Neuronal stem cell (in vitro differentiated cells): ENCODE measurements at regions not wholly inside any gene's neighbourhood (a gene's known extent, or its start where the extent isn't known, plus 50 kb on each side); places are given as distances from the start of the nearest gene placed in this dataset.

Experiments used
- DNase-seq: peaks from one replicate; pipeline ENCODE4 v3.0.0-alpha.2; 2013; ENCODE audit warnings: low spot score
- H2AFZ ChIP-seq: one replicate; pipeline ENCODE4 v1.6.1; 2013; ENCODE audit warnings: mild to moderate bottlenecking, low read length, inconsistent platforms
- H2AK5ac ChIP-seq: 2 replicates; pipeline ENCODE4 v1.6.1; 2013; ENCODE audit warnings: low read depth, mild to moderate bottlenecking, inconsistent platforms, low read length, moderate library complexity, mixed read lengths
- H2BK120ac ChIP-seq: 2 replicates; pipeline ENCODE4 v1.6.1; 2013; ENCODE audit warnings: low read depth, mild to moderate bottlenecking, inconsistent platforms, low read length, moderate library complexity, mixed read lengths
- H2BK12ac ChIP-seq: one replicate; pipeline ENCODE4 v1.6.1; 2013; ENCODE audit warnings: low read length, inconsistent platforms
- H2BK15ac ChIP-seq: 2 replicates; pipeline ENCODE4 v1.6.1; 2013; ENCODE audit warnings: mild to moderate bottlenecking, low read length, inconsistent platforms, mixed read lengths
- H2BK5ac ChIP-seq: one replicate; pipeline ENCODE4 v1.6.1; 2013; ENCODE audit warnings: inconsistent platforms, mild to moderate bottlenecking, low read length, moderate library complexity
- H3K14ac ChIP-seq: one replicate; pipeline ENCODE4 v1.6.1; 2013; ENCODE audit warnings: low read length, inconsistent platforms
- H3K18ac ChIP-seq: 2 replicates; pipeline ENCODE4 v1.6.1; 2013; ENCODE audit warnings: low read length, inconsistent platforms
- H3K23ac ChIP-seq: 2 replicates; pipeline ENCODE4 v1.6.1; 2013; ENCODE audit warnings: low read depth, mild to moderate bottlenecking, mixed read lengths, low read length, inconsistent platforms; ENCODE audit not compliant: poor library complexity
- H3K27ac ChIP-seq: replicated peaks from 3 replicates; pipeline ENCODE4 v1.5.1; 2013; ENCODE audit warnings: low read length, inconsistent platforms
- H3K27me3 ChIP-seq, 3 experiments: 2 replicates each; pipeline ENCODE4 v1.6.1; 2013; ENCODE audit warnings: low read length in 3 of 3, mild to moderate bottlenecking in 2 of 3, inconsistent platforms in 1 of 3, low read depth in 1 of 3, mixed read lengths in 1 of 3, moderate library complexity in 1 of 3; ENCODE audit not compliant: control insufficient read depth in 3 of 3, insufficient read depth in 3 of 3
- H3K36me3 ChIP-seq, 2 donors: replicated peaks in 1 of 2; 2 replicates each; pipeline ENCODE4 v1.6.1; 2013; ENCODE audit warnings: low read length in 2 of 2; ENCODE audit not compliant: control insufficient read depth in 2 of 2, insufficient read depth in 2 of 2
- H3K4ac ChIP-seq: 2 replicates; pipeline ENCODE4 v1.6.1; 2013; ENCODE audit warnings: inconsistent platforms, mild to moderate bottlenecking, low read length, moderate library complexity
- H3K4me1 ChIP-seq, 2 donors: 1 replicate in 1 of 2; 2 replicates in 1 of 2; pipeline ENCODE4 v1.6.1; 2013; ENCODE audit warnings: low read length in 2 of 2, low read depth in 1 of 2; ENCODE audit not compliant: control insufficient read depth in 2 of 2, insufficient read depth in 1 of 2
- H3K4me2 ChIP-seq: one replicate; pipeline ENCODE4 v1.6.1; 2013; ENCODE audit warnings: mild to moderate bottlenecking, low read length, inconsistent platforms; ENCODE audit not compliant: insufficient read depth, poor library complexity, severe bottlenecking
- H3K4me3 ChIP-seq, 2 donors: 2 replicates each; pipeline ENCODE4 v1.5.1; 2013; ENCODE audit warnings: low read length in 2 of 2, mild to moderate bottlenecking in 2 of 2, inconsistent platforms in 1 of 2, moderate library complexity in 1 of 2
- H3K79me1 ChIP-seq: one replicate; pipeline ENCODE4 v1.6.1; 2013; ENCODE audit warnings: low read depth, mild to moderate bottlenecking, inconsistent platforms, low read length, moderate library complexity
- H3K9ac ChIP-seq: one replicate; pipeline ENCODE4 v1.6.1; 2013; ENCODE audit warnings: mild to moderate bottlenecking, low read depth, low read length, inconsistent platforms; ENCODE audit not compliant: poor library complexity
- H3K9me3 ChIP-seq, 2 donors: replicated peaks in 1 of 2; 2 replicates each; pipeline versions ENCODE3 to v1.6.1; 2013; ENCODE audit warnings: low read length in 2 of 2, mild to moderate bottlenecking in 2 of 2, inconsistent platforms in 1 of 2, low read depth in 1 of 2, mixed read lengths in 1 of 2, moderate library complexity in 1 of 2; ENCODE audit not compliant: control insufficient read depth in 2 of 2, insufficient read depth in 1 of 2
- H4K8ac ChIP-seq: one replicate; pipeline ENCODE4 v1.6.1; 2013; ENCODE audit warnings: low read depth, mild to moderate bottlenecking, inconsistent platforms, low read length, moderate library complexity
- H4K91ac ChIP-seq: one replicate; pipeline ENCODE4 v1.6.1; 2013; ENCODE audit warnings: low read length, low read depth, mild to moderate bottlenecking, inconsistent platforms; ENCODE audit not compliant: poor library complexity
- WGBS, 2 donors: extraction: QIAGEN DNeasy Blood & Tissue Kit; methylation state at CpG; one replicate each; pipeline ENCODE4 v1.1.7; 2013; ENCODE audit warnings: missing lambda C conversion rate in 2 of 2, mixed read lengths in 1 of 2; ENCODE audit not compliant: insufficient read length in 2 of 2, insufficient replicate concordance in 1 of 2; ENCODE audit errors: extremely low coverage in 2 of 2; 5-methylcytosine and 5-hydroxymethylcytosine counted together

DNA sequence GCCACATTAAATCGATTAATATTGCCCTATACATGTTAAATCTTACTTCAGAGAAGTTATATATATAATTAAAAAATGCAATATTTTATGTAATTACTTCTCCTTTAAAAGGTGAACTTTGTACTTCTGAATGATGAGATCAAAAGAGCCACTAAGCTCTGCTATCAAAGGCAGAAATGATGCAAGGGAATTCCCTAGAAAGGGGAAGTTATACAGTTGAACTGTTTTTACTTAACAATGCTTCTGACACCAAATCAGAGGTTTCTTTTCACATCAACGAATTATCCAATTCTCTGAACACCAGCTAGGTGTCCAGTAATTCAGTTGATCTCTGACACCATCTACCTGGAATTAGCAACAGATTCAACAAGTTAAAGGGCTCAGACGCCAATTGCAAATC lies 319.9 kb upstream of the TSHZ2 start:
- no peak overlapping the region for H2AFZ ChIP-seq
- H4K91ac ChIP-seq = no peak overlapping the region
- H3K27ac ChIP-seq = no peak overlapping the region
- H3K9ac ChIP-seq = no peak overlapping the region
- no peak overlapping the region for H3K4me3 ChIP-seq
- no peaks in the 10 kb centered on the region for H3K9me3 ChIP-seq
- no peak overlapping the region for H2AK5ac ChIP-seq
- H3K23ac ChIP-seq = no peak overlapping the region
- no peak overlapping the region for H3K4me2 ChIP-seq
- DNase-seq = no peak
- H2BK12ac ChIP-seq = no peak overlapping the region
- no peak overlapping the region for H3K4ac ChIP-seq
- no peak overlapping the region for H3K18ac ChIP-seq
- no peaks in the 10 kb centered on the region for H3K36me3 ChIP-seq
- H2BK120ac ChIP-seq = no peak overlapping the region
- no peak overlapping the region for H4K8ac ChIP-seq
- no peak overlapping the region for H2BK5ac ChIP-seq
- no peaks in the 10 kb centered on the region for H3K27me3 ChIP-seq
- no CpG with 5 or more reads among the region's 3 CpGs for WGBS, 2 donors
- no peaks in the 10 kb centered on the region for H3K79me1 ChIP-seq
- no peak overlapping the region for H3K14ac ChIP-seq
- peaks cover 0 to 2% of the 10 kb centered on the region in 2 donors for H3K4me1 ChIP-seq
- no peak overlapping the region for H2BK15ac ChIP-seq

DNA sequence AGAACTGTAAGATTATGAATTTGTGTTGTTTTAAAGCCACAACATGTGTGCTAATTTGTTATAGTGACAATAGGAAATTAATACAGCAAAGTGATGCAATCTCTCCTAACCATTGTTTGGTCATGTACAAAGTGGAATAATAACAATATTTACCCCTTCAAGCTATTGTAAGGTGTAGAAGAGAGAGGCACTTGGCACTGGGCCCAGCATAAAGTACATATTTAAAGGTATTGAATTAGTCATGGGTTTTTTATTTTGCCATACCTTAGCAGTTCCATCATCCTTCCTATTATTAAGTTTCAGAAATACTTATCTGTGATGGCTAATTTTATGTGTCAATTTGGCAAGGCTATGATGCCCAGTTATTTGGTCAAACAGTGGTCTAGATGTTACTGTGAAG lies 322.4 kb upstream of the TSHZ2 start:
- Histone ChIP-seq H2BK120ac (no peak overlapping the region), H3K14ac (no peak overlapping the region), H3K9me3 (no peaks in the 10 kb centered on the region), H3K79me1 (no peaks in the 10 kb centered on the region), H3K27me3 (no peaks in the 10 kb centered on the region), H2BK15ac (no peak overlapping the region), H3K18ac (no peak overlapping the region), H2BK5ac (no peak overlapping the region), H2AFZ (no peak overlapping the region), H3K9ac (no peak overlapping the region), H2BK12ac (no peak overlapping the region), H4K8ac (no peak overlapping the region), H3K4me2 (no peak overlapping the region), H2AK5ac (no peak overlapping the region), H3K4me1 (no peaks in the 10 kb centered on the region), H3K4me3 (no peak overlapping the region), H3K36me3 (no peaks in the 10 kb centered on the region), H3K4ac (no peak overlapping the region), H4K91ac (no peak overlapping the region), H3K23ac (no peak overlapping the region), H3K27ac (no peak overlapping the region)
- no peak for DNase-seq

DNA sequence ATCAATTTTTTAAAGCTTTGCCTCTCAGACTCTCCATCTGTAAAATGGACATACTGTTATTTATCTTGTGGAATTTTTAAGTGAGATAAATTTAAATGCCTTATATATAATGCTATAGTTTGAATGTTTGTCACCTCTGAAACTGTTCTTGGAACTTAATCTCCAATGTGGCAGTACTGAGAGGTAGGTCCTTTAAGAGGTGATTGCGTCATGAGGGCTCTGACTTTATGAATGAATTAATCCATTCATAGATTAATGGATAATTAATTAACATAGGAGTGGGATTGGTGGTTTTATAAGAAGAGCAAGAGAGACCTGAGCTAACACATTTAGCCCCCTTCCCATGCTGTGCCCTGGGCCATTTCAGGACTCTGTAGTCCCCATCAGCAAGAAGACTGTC lies 326.3 kb upstream of the TSHZ2 start:
- H4K91ac ChIP-seq = no peak overlapping the region
- no CpG with 5 or more reads among the region's 1 CpG for WGBS, 2 donors

DNA sequence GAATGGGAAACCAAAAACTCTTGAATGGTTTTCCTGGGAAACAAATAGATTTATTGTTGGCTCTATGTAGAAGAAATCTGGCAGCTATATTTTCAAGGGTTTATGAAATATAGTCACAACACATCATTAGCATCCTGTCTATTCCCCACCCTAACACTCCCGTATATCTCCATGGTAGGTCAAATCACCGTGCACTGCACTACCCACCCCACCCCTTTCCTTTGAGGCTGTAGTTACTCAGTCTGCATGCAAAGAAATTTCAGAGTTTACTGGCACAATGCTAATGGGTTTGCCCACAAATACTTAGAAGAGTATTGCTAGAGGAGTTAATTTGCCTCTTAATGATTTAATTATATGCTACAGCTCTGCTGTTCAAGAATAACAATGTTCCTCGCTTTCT lies 329.1 kb upstream of the TSHZ2 start:
- H4K8ac ChIP-seq = no peak overlapping the region
- WGBS, 2 donors = no CpG with 5 or more reads among the region's 3 CpGs
- H3K4ac ChIP-seq = no peak overlapping the region
- no peak overlapping the region for H2BK12ac ChIP-seq
- no peak overlapping the region for H2BK15ac ChIP-seq
- no peak for DNase-seq
- H2BK5ac ChIP-seq = no peak overlapping the region
- H3K79me1 ChIP-seq = no peaks in the 10 kb centered on the region
- no peaks in the 10 kb centered on the region for H3K9me3 ChIP-seq
- H3K4me1 ChIP-seq = no peaks in the 10 kb centered on the region
- no peak overlapping the region for H3K4me2 ChIP-seq
- no peak overlapping the region for H3K18ac ChIP-seq
- no peak overlapping the region for H2BK120ac ChIP-seq
- H2AFZ ChIP-seq = no peak overlapping the region
- H2AK5ac ChIP-seq = no peak overlapping the region
- H3K14ac ChIP-seq = no peak overlapping the region
- H3K4me3 ChIP-seq = no peak overlapping the region
- H3K27me3 ChIP-seq = no peaks in the 10 kb centered on the region
- no peaks in the 10 kb centered on the region for H3K36me3 ChIP-seq
- H3K9ac ChIP-seq = no peak overlapping the region
- H3K23ac ChIP-seq = no peak overlapping the region
- H4K91ac ChIP-seq = no peak overlapping the region
- no peak overlapping the region for H3K27ac ChIP-seq

More for the DNA sequence above, 326.3 kb upstream of the TSHZ2 start:
- Histone ChIP-seq H3K4ac (no peak overlapping the region), H3K9me3 (no peaks in the 10 kb centered on the region), H3K18ac (no peak overlapping the region), H3K23ac (no peak overlapping the region), H3K4me2 (no peak overlapping the region), H2AK5ac (no peak overlapping the region), H3K14ac (no peak overlapping the region), H3K79me1 (no peaks in the 10 kb centered on the region), H3K27me3 (no peaks in the 10 kb centered on the region), H3K27ac (no peak overlapping the region), H2AFZ (no peak overlapping the region), H3K4me1 (no peaks in the 10 kb centered on the region), H3K4me3 (no peak overlapping the region), H2BK120ac (no peak overlapping the region), H3K9ac (no peak overlapping the region), H3K36me3 (no peaks in the 10 kb centered on the region), H4K8ac (no peak overlapping the region), H2BK15ac (no peak overlapping the region), H2BK5ac (no peak overlapping the region), H2BK12ac (no peak overlapping the region)
- DNase-seq = no peak
